HG03457 (cell line): ENCODE measurements at regions not wholly inside any gene's neighbourhood (a gene's known extent, or its start where the extent isn't known, plus 50 kb on each side); places are given as distances from the start of the nearest gene placed in this dataset.

ENCODE experiments used
- ATAC-seq: cut with Tn5 transposase; IDR thresholded peaks from one replicate; pipeline ENCODE4 v1.9.1; 2021; ENCODE audit warnings: moderate number of reproducible peaks; ENCODE audit not compliant: unreplicated experiment

GRCh38 chr6:169902070-169902469 lies 150.6 kb downstream of the ERMARD start:
- ATAC-seq: no peak

GRCh38 chr6:169899481-169900145 lies 148.2 kb downstream of the ERMARD start:
- no peak for ATAC-seq

- ATAC-seq: no peak
These were observed 147.5 kb downstream of the ERMARD start for GRCh38 chr6:169898788-169899480.

- no peak for ATAC-seq
These were observed 146.4 kb downstream of the ERMARD start for GRCh38 chr6:169897601-169898358.

- no peak for ATAC-seq
These were observed 145.5 kb downstream of the ERMARD start for GRCh38 chr6:169896826-169897456.

- no peak for ATAC-seq
These were observed 144.7 kb downstream of the ERMARD start for GRCh38 chr6:169895926-169896761.

- ATAC-seq: no peak
These were observed 143.8 kb downstream of the ERMARD start for GRCh38 chr6:169895000-169895759.

- no peak for ATAC-seq
These were observed 143.0 kb downstream of the ERMARD start for GRCh38 chr6:169894377-169894960.

- ATAC-seq: no peak
These were observed 142.2 kb downstream of the ERMARD start for GRCh38 chr6:169893624-169894023.

- ATAC-seq: no peak
These were observed 140.4 kb downstream of the ERMARD start for GRCh38 chr6:169891846-169892245.

GRCh38 chr6:169891421-169891820 lies 140.0 kb downstream of the ERMARD start:
- ATAC-seq: no peak

- no peak for ATAC-seq
These were observed 139.5 kb downstream of the ERMARD start for GRCh38 chr6:169890901-169891300.

GRCh38 chr6:169890049-169890448 lies 138.6 kb downstream of the ERMARD start:
- ATAC-seq: no peak

- no peak for ATAC-seq
These were observed 136.2 kb downstream of the ERMARD start for GRCh38 chr6:169887529-169888140.

GRCh38 chr6:169886631-169887227 lies 135.3 kb downstream of the ERMARD start:
- no peak for ATAC-seq

- ATAC-seq: no peak
These were observed 134.4 kb downstream of the ERMARD start for GRCh38 chr6:169885831-169886230.

GRCh38 chr6:169885131-169885530 lies 133.7 kb downstream of the ERMARD start:
- ATAC-seq: no peak

GRCh38 chr6:169884158-169884557 lies 132.7 kb downstream of the ERMARD start:
- ATAC-seq: no peak

- no peak for ATAC-seq
These were observed 131.9 kb downstream of the ERMARD start for GRCh38 chr6:169883316-169883715.
